ENCODE measurements at regions not wholly inside any gene's neighbourhood (a gene's known extent, or its start where the extent isn't known, plus 50 kb on each side); places are given as distances from the start of the nearest gene placed in this dataset.

DNA sequence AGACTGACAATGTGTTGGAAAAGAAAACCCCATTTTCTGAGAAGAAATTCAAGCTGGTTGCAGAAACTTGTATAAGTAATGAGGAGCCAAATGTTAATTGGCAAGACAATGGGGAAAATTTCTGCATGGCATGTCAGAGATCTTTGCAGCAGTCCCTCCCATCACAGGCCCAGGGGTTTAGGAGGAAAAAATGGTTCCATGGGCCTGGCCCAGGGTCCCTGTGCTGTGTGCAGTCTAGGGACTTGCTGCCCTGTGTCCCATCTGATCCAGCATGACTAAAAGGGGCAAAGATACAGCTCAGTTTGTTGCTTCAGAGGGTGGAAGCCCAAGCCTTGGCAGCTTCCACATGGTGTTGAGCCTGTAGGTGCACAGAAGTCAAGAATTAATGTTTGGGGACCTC, 440.3 kb upstream of the TPK1 start:
- H3K4me3 Mint-ChIP-seq (ENCODE audit: unreplicated experiment): no peak overlapping the region
- DNase-seq (ENCODE audit: low spot score): no peak
- TF ChIP-seq, protein P1, sequence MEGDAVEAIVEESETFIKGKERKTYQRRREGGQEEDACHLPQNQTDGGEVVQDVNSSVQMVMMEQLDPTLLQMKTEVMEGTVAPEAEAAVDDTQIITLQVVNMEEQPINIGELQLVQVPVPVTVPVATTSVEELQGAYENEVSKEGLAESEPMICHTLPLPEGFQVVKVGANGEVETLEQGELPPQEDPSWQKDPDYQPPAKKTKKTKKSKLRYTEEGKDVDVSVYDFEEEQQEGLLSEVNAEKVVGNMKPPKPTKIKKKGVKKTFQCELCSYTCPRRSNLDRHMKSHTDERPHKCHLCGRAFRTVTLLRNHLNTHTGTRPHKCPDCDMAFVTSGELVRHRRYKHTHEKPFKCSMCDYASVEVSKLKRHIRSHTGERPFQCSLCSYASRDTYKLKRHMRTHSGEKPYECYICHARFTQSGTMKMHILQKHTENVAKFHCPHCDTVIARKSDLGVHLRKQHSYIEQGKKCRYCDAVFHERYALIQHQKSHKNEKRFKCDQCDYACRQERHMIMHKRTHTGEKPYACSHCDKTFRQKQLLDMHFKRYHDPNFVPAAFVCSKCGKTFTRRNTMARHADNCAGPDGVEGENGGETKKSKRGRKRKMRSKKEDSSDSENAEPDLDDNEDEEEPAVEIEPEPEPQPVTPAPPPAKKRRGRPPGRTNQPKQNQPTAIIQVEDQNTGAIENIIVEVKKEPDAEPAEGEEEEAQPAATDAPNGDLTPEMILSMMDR (IDR thresholded peaks at IDR 0.05; ENCODE audit: unreplicated experiment): no peak
- H3K9me3 Mint-ChIP-seq (ENCODE audit: unreplicated experiment): peaks cover 7% of the 10 kb centered on the region
- no peaks in the 10 kb centered on the region for H3K4me1 Mint-ChIP-seq (ENCODE audit: unreplicated experiment)
- peaks cover 5% of the 10 kb centered on the region for H3K36me3 Mint-ChIP-seq (ENCODE audit: low read depth, unreplicated experiment)
- no peak overlapping the region for H3K27ac Mint-ChIP-seq (ENCODE audit: unreplicated experiment)
- H3K27me3 Mint-ChIP-seq (ENCODE audit: unreplicated experiment): no peaks in the 10 kb centered on the region

DNA sequence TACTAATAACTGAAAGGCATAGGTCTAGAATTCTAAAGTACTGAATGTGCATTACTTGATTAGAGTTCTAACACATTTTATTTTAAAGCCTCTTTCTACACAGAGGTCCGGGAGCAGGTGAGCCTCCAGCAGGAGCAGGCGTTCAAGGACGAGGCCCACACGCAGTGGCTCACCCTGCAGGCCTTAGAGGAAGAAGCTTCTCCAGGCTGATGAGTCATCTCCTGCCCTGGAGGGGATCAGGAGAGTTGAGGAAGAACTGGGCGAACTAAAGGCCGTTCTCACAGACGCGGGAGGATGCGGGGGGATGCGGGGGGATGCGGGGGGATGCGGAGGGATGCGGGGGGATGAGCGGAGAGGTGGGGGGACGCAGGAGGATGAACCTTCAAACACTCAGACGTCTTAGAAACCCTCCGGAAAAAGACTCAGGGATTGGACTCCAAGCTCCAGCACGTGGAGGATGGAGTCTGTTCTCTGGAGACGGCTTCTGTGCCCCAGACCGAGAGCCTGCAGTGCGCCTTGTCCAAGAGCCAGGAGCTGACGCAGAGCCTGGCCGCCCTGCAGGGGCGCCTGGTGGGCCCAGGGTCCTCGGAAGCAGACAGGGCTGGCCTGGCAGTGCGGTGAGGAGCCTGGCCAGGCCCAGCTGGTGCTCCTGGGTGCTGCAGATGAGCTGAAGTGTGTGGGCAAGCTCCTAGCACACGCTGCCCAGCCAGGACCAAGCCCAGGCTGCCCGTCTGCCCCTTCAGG, 433.7 kb upstream of the TPK1 start:
- TF ChIP-seq, protein P1 (IDR thresholded peaks at IDR 0.05; ENCODE audit: unreplicated experiment): no peak
- peaks cover 2% of the 10 kb centered on the region for H3K36me3 Mint-ChIP-seq (ENCODE audit: low read depth, unreplicated experiment)
- H3K4me3 Mint-ChIP-seq (ENCODE audit: unreplicated experiment): no peak overlapping the region
- DNase-seq (ENCODE audit: low spot score): no peak
- H3K27me3 Mint-ChIP-seq (ENCODE audit: unreplicated experiment): no peaks in the 10 kb centered on the region
- no peaks in the 10 kb centered on the region for H3K4me1 Mint-ChIP-seq (ENCODE audit: unreplicated experiment)
- peaks cover 4% of the 10 kb centered on the region for H3K9me3 Mint-ChIP-seq (ENCODE audit: unreplicated experiment)
- no peak overlapping the region for H3K27ac Mint-ChIP-seq (ENCODE audit: unreplicated experiment)

DNA sequence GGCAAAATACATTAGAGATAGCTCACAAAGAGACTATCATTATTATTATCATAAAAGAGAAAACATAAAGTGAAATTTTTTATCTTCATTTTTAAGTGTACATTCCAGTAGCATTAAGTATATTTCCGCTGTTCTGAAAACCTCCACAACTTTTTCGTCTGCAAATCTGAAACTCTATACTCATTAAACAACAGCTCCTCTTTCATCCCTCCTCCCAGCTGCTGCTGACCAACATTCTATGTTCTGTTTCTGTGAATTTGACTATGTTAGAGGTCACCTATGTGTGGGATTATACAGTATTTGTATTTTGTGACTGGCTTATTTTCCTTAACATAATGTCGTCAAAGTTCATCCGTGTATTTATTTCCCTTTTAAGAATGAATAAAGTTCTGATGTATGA, 429.3 kb upstream of the TPK1 start:
- H3K36me3 Mint-ChIP-seq (ENCODE audit: low read depth, unreplicated experiment): peaks cover under 1% of the 10 kb centered on the region
- H3K4me1 Mint-ChIP-seq (ENCODE audit: unreplicated experiment): no peaks in the 10 kb centered on the region
- TF ChIP-seq, protein P1 (IDR thresholded peaks at IDR 0.05; ENCODE audit: unreplicated experiment): no peak
- H3K27ac Mint-ChIP-seq (ENCODE audit: unreplicated experiment): no peak overlapping the region
- peaks cover 1% of the 10 kb centered on the region for H3K27me3 Mint-ChIP-seq (ENCODE audit: unreplicated experiment)
- no peak for DNase-seq (ENCODE audit: low spot score)
- H3K4me3 Mint-ChIP-seq (ENCODE audit: unreplicated experiment): no peak overlapping the region
- peaks cover 1% of the 10 kb centered on the region for H3K9me3 Mint-ChIP-seq (ENCODE audit: unreplicated experiment)

DNA sequence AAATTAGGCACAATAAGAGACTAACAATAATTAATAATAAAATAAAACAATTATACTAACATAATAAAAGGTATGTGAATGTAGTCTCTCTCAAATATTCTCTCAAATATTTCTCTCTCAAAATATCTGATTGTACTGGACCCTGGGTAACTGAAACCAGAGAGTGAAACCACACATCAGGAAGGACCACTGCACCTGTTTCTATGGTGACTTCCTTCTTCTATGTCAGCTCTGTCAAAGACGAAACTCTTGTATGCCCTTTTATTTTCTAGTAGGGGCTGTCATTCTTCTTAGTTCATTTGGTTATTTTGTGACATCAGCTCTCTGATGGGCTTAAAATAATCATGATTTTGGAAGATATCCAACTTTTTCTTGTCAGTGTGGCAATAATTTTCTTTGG, 428.0 kb upstream of the TPK1 start:
- DNase-seq (ENCODE audit: low spot score): no peak
- H3K36me3 Mint-ChIP-seq (ENCODE audit: low read depth, unreplicated experiment): no peaks in the 10 kb centered on the region
- H3K4me3 Mint-ChIP-seq (ENCODE audit: unreplicated experiment): no peak overlapping the region
- no peak overlapping the region for H3K27ac Mint-ChIP-seq (ENCODE audit: unreplicated experiment)
- peaks cover 1% of the 10 kb centered on the region for H3K27me3 Mint-ChIP-seq (ENCODE audit: unreplicated experiment)
- H3K4me1 Mint-ChIP-seq (ENCODE audit: unreplicated experiment): no peaks in the 10 kb centered on the region
- TF ChIP-seq, protein P1 (IDR thresholded peaks at IDR 0.05; ENCODE audit: unreplicated experiment): no peak
- H3K9me3 Mint-ChIP-seq (ENCODE audit: unreplicated experiment): no peaks in the 10 kb centered on the region

DNA sequence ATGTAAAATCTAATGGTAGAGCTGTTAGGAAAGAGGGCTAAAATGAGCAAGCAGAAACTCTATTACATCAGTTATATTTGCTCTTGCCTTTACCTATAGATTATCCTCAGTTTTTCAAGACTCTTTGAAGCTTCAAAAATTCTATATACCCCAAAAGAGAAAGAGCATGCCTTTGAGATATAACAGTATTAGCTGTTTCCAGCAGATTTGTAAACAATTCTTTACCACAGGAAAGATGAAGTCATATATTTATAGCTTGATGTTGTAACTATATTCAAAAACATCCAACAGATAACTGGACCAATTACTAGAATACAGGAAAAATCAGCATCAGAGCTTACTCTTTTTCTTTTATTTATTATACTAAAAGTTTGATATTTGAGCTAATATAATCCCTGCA, 416.2 kb upstream of the TPK1 start:
- Mint-ChIP-seq H3K9me3 (ENCODE audit: unreplicated experiment) (peaks cover 12% of the 10 kb centered on the region), H3K27ac (ENCODE audit: unreplicated experiment) (no peak overlapping the region), H3K27me3 (ENCODE audit: unreplicated experiment) (peaks cover 2% of the 10 kb centered on the region), H3K4me1 (ENCODE audit: unreplicated experiment) (no peaks in the 10 kb centered on the region), H3K36me3 (ENCODE audit: low read depth, unreplicated experiment) (no peaks in the 10 kb centered on the region), H3K4me3 (ENCODE audit: unreplicated experiment) (no peak overlapping the region)
- TF ChIP-seq, protein P1 (IDR thresholded peaks at IDR 0.05; ENCODE audit: unreplicated experiment): no peak
- DNase-seq (ENCODE audit: low spot score): no peak
